Esophagus squamous epithelium (tissue), 5 donors: ENCODE measurements at regions not wholly inside any gene's neighbourhood (a gene's known extent, or its start where the extent isn't known, plus 50 kb on each side); places are given as distances from the start of the nearest gene placed in this dataset.

Source experiments
- DNase-seq: peaks from one replicate; lab custom pipeline; 2025; lab: John Stamatoyannopoulos, UW
- H3K27ac ChIP-seq, 4 donors: fragments of 200-600 bp; sonication (generic); one replicate each; pipeline ENCODE4 v1.5.1; 2016 to 2019; ENCODE audit warnings: mild to moderate bottlenecking in 1 of 4
- H3K27me3 ChIP-seq, 4 donors: fragments of 200-600 bp; sonication (generic); 1 replicate in 3 of 4; 2 replicates in 1 of 4; pipeline versions ENCODE4 v1.5.1 to v1.6.0; 2017 to 2021; ENCODE audit warnings: antibody characterized with exemption in 1 of 4
- H3K36me3 ChIP-seq, 3 donors: fragments of 200-600 bp; sonication (generic); one replicate each; pipeline ENCODE4 v1.5.1; 2016 to 2019
- H3K4me1 ChIP-seq, 3 donors: fragments of 200-600 bp; sonication (generic); one replicate each; pipeline ENCODE4 v1.5.1; 2017 to 2019
- H3K4me3 ChIP-seq, 4 donors: fragments of 200-600 bp; sonication (generic); 1 replicate in 3 of 4; 2 replicates in 1 of 4; pipeline ENCODE4 v1.5.1; 2016 to 2019; ENCODE audit warnings: mild to moderate bottlenecking in 2 of 4, moderate library complexity in 1 of 4
- H3K9me3 ChIP-seq, 3 donors: fragments of 200-600 bp; sonication (generic); one replicate each; pipeline ENCODE4 v1.5.1; 2016 to 2019
- POLR2A ChIP-seq, 4 donors: fragments of 450-650 bp; IDR thresholded peaks; one replicate each; pipeline ENCODE4 v1.6.1; 2017; ENCODE audit warnings: antibody characterized with exemption in 4 of 4, mild to moderate bottlenecking in 4 of 4, moderate library complexity in 3 of 4
- WGBS, 2 donors: methylation state at CpG; one replicate each; pipeline ENCODE4 v1.1.5; 2018; 5-methylcytosine and 5-hydroxymethylcytosine counted together
- intact Hi-C: fragments of 100-400 bp; cut with DNase I; formaldehyde crosslinking; loops from one replicate; pipeline ENCODE4 v1.15.0; 2022
- TF ChIP-seq, protein P1 (sequence below), 6 experiments: fragments of 450-650 bp in 4 of 6; fragments of 200-600 bp in 2 of 6; sonication (generic) in 2 of 6; IDR thresholded peaks; one replicate each; pipeline ENCODE4 v1.5.1; 2016 to 2019; ENCODE audit warnings: antibody characterized with exemption in 6 of 6, mild to moderate bottlenecking in 4 of 6, moderate library complexity in 4 of 6
- donor health status: DM: yes; HTN: yes; CAD: no.

DNA sequence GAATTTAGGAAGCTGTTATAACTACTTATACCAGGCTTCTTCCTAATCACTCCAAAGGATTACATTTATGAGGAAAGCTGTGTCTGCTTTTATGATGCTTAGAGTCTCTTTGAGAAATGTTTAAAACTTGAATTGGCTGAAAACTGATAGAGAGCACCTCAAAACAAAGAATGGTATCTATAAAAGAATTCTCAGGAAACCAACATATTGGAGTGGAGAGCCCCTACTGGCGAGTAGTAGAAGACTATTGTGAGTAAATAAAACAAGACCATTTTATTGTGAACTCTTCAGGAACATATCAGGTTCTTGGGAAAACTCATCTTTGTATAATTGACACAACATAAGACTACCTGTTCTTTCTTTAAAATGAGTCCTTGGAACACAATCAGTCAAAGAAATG, 578.6 kb downstream of the RERGL start:
- Histone ChIP-seq H3K36me3 (no peaks in the 10 kb centered on the region), H3K9me3 (no peaks in the 10 kb centered on the region), H3K27ac (no peak overlapping the region), H3K4me3 (no peak overlapping the region), H3K27me3 (no peaks in the 10 kb centered on the region), H3K4me1 (no peaks in the 10 kb centered on the region)
- 15 to 25% methylated on average over 1 of the region's 1 CpG for WGBS, 2 donors
- TF ChIP-seq, protein P1, sequence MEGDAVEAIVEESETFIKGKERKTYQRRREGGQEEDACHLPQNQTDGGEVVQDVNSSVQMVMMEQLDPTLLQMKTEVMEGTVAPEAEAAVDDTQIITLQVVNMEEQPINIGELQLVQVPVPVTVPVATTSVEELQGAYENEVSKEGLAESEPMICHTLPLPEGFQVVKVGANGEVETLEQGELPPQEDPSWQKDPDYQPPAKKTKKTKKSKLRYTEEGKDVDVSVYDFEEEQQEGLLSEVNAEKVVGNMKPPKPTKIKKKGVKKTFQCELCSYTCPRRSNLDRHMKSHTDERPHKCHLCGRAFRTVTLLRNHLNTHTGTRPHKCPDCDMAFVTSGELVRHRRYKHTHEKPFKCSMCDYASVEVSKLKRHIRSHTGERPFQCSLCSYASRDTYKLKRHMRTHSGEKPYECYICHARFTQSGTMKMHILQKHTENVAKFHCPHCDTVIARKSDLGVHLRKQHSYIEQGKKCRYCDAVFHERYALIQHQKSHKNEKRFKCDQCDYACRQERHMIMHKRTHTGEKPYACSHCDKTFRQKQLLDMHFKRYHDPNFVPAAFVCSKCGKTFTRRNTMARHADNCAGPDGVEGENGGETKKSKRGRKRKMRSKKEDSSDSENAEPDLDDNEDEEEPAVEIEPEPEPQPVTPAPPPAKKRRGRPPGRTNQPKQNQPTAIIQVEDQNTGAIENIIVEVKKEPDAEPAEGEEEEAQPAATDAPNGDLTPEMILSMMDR (IDR thresholded peaks at IDR 0.05) = no peak
- no peak for TF ChIP-seq POLR2A (IDR thresholded peaks at IDR 0.05)
- intact Hi-C loops = no loop called here
- DNase-seq = no peak

DNA sequence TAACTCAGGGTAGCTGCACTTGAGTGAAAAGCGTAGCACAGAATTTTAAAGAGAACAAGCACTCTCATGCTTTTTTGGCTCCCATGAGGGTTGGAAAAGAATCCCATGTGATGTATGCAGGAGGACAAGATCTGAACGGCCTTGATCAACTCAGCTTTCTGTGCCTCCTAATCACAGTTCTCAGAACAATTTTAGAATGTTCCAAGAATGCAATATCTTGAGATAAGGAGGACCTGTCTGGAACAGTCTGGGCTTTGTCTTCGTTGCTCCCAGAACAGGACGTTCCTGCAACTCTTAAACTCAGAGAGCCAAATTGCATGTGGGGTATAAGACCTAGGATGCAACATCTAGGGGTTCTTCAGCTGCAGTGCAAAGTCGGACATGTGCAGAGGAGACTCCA, 582.7 kb downstream of the RERGL start:
- DNase-seq = no peak
- Histone ChIP-seq H3K4me1 (no peaks in the 10 kb centered on the region), H3K27ac (no peak overlapping the region), H3K4me3 (no peak overlapping the region), H3K27me3 (no peaks in the 10 kb centered on the region), H3K36me3 (no peaks in the 10 kb centered on the region), H3K9me3 (no peaks in the 10 kb centered on the region)
- intact Hi-C loops = no loop called here
- 71 to 72% methylated on average over 5 of the region's 5 CpGs for WGBS, 2 donors
- TF ChIP-seq, protein P1 (IDR thresholded peaks at IDR 0.05) = no peak
- no peak for TF ChIP-seq POLR2A (IDR thresholded peaks at IDR 0.05)

DNA sequence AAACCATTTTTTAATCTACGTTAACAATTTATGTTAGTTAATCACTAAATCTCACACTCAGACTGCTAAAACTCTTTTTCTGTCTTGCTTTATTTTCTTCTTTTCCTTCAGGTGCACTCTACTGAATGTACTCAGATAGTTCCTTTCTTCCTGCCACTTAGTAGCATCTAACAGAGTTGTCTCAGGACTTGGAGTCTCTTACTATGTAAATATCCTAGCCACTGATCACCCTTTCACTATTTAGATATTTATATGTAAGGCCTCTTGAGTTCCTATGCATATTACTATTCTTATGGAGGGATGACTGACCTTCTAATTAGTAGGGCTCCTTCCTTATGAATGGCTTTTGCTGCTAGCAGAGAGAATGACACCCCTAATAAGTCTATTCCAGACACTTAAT, 586.3 kb downstream of the RERGL start:
- no peaks in the 10 kb centered on the region for H3K9me3 ChIP-seq
- TF ChIP-seq, protein P1 (IDR thresholded peaks at IDR 0.05) = no peak
- H3K4me3 ChIP-seq = no peak overlapping the region
- H3K27ac ChIP-seq = no peak overlapping the region
- no peaks in the 10 kb centered on the region for H3K4me1 ChIP-seq
- no peaks in the 10 kb centered on the region for H3K27me3 ChIP-seq
- DNase-seq = no peak
- no peaks in the 10 kb centered on the region for H3K36me3 ChIP-seq
- WGBS, 2 donors = 49 to 59% methylated on average over 1 of the region's 1 CpG
- intact Hi-C loops = no loop called here

- intact Hi-C loops = no loop called here
- no peak for TF ChIP-seq POLR2A (IDR thresholded peaks at IDR 0.05)
- TF ChIP-seq, protein P1 (IDR thresholded peaks at IDR 0.05) = no peak
- 30 to 55% methylated on average over 2 to 4 of the region's 4 CpGs for WGBS, 2 donors
- no peaks in the 10 kb centered on the region for H3K27me3 ChIP-seq
- no peak overlapping the region for H3K27ac ChIP-seq
- H3K36me3 ChIP-seq = no peaks in the 10 kb centered on the region
- H3K4me3 ChIP-seq = no peak overlapping the region
- no peaks in the 10 kb centered on the region for H3K9me3 ChIP-seq
- no peaks in the 10 kb centered on the region for H3K4me1 ChIP-seq
- no peak for DNase-seq
These were observed 600.5 kb downstream of the RERGL start for GRCh38 chr12:17489452-17489851.

DNA sequence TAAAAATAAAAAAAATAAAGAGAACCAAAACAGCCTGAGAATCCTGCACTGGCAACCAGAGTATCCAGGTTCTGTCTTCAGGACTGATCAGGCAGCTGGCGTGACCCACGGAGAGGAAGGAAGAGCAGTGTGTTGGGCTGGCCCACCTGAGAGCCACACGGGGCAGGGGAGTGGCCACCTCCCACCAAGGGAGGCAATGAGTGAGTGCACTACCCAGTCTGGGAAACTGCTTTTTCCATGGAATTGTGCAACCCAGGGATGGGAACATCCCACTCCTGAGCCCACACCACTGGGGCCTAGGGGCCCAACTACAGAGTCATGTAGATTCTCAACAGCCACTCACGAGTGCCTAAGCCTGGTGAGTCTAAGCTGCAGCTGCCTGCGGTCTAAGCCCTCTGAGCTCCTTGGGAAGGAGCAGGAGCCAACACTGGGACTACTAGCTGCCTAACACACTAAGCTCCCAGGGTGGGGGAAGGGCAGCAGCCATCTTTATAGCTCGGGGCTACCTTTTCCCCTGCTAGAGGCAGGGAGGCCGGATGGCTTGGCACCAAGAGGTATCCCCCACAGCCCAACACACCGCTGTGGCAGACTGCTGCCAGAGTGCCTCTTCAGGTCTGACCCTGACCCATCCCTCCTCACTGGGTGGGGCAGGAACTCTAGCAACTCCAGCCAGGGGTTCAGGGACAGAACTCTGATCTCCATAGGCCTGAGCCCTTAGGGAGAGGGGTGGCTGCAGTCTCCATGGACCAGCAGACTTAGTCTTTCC, 610.9 kb downstream of the RERGL start:
- no peak overlapping the region for H3K27ac ChIP-seq
- H3K4me3 ChIP-seq = no peak overlapping the region
- no peaks in the 10 kb centered on the region for H3K27me3 ChIP-seq
- H3K4me1 ChIP-seq = no peaks in the 10 kb centered on the region
- H3K9me3 ChIP-seq = peaks cover 0 to 27% (median 4%) of the 10 kb centered on the region in 3 donors
- WGBS, 2 donors = 81 to 88% methylated on average over 3 to 8 of the region's 8 CpGs
- TF ChIP-seq, protein P1 (IDR thresholded peaks at IDR 0.05) = no peak
- no peak for TF ChIP-seq POLR2A (IDR thresholded peaks at IDR 0.05)
- intact Hi-C loops = no loop called here
- no peaks in the 10 kb centered on the region for H3K36me3 ChIP-seq
- no peak for DNase-seq
